OCI-LY7 (cell line): ENCODE measurements at regions not wholly inside any gene's neighbourhood (a gene's known extent, or its start where the extent isn't known, plus 50 kb on each side); places are given as distances from the start of the nearest gene placed in this dataset.

ENCODE experiments used
- EZH2phosphoT487 ChIP-seq: fragments of 200-600 bp; sonication (generic); IDR thresholded peaks from 2 replicates; pipeline ENCODE4 v1.6.1; 2018; ENCODE audit warnings: low read depth, borderline replicate concordance, mild to moderate bottlenecking, mixed run types, antibody characterized with exemption, low read length, moderate library complexity, mixed read lengths
- TF ChIP-seq, protein P1 (sequence below): fragments of 200-600 bp; sonication (generic); conservative IDR thresholded peaks from 2 replicates; pipeline ENCODE4 v1.5.1; 2014; ENCODE audit warnings: mild to moderate bottlenecking, antibody characterized with exemption, low read length, moderate library complexity, mixed read lengths

DNA sequence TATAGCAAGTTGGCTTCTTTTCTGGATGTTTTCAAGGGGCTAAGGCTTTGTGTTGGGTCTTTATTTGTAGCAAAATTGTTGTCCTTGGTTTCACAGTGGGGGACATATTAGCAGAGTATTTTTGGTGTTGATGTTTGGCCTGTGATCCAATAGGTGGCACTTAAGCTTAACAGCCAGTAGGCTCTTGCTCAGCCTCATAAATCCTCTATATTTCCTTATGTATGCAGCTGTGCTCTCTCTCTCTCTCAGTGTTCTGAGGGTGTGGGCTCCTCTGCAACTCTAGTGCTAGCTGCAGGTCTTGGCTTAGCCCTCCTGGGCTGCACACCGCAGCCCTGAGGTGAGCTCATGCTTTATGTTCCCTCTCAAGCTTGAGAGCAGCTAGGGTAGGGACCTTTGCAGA is 195.0 kb upstream of the GHR start:
- TF ChIP-seq, protein P1, sequence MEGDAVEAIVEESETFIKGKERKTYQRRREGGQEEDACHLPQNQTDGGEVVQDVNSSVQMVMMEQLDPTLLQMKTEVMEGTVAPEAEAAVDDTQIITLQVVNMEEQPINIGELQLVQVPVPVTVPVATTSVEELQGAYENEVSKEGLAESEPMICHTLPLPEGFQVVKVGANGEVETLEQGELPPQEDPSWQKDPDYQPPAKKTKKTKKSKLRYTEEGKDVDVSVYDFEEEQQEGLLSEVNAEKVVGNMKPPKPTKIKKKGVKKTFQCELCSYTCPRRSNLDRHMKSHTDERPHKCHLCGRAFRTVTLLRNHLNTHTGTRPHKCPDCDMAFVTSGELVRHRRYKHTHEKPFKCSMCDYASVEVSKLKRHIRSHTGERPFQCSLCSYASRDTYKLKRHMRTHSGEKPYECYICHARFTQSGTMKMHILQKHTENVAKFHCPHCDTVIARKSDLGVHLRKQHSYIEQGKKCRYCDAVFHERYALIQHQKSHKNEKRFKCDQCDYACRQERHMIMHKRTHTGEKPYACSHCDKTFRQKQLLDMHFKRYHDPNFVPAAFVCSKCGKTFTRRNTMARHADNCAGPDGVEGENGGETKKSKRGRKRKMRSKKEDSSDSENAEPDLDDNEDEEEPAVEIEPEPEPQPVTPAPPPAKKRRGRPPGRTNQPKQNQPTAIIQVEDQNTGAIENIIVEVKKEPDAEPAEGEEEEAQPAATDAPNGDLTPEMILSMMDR, result no peak
- no peak for TF ChIP-seq EZH2phosphoT487
